OCI-LY7 (cell line): ENCODE measurements at regions not wholly inside any gene's neighbourhood (a gene's known extent, or its start where the extent isn't known, plus 50 kb on each side); places are given as distances from the start of the nearest gene placed in this dataset.

Experiments
- CTCF ChIP-seq: fragments of 200-600 bp; sonication (generic); conservative IDR thresholded peaks from 2 replicates; pipeline ENCODE4 v1.5.1; 2014; ENCODE audit warnings: mild to moderate bottlenecking, antibody characterized with exemption, low read length, moderate library complexity, mixed read lengths
- EZH2phosphoT487 ChIP-seq: fragments of 200-600 bp; sonication (generic); IDR thresholded peaks from 2 replicates; pipeline ENCODE4 v1.6.1; 2018; ENCODE audit warnings: low read depth, borderline replicate concordance, mild to moderate bottlenecking, mixed run types, antibody characterized with exemption, low read length, moderate library complexity, mixed read lengths

DNA sequence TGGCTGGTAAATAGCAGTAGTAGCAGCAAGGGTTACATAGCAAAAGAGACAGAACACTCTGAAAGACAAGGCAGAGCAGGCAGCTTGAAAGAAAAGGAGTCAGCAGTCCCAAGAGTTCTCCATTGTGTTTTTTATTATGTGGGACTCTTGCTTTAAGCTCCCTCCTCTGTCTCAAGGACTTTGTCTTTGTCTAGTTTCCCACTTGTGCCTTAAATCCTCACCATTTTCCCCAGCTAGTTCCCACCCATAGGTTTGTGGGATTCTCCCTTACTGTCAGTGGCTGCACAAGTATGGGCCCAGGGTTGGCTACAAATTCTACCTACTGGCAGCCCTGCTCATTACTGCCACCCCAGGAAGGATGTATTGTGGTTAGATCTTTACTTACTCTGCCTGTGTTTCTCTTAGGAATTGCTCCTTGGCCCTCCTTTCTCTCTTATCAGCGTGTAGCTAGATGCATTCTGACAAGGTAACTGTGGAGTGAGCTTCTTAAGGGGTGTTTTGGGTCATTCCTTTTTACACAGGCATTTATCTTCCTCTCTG lies 413.4 kb upstream of the PCDH9 start:
- TF ChIP-seq CTCF = 0 out of 2 replicates have a peak, but pooled peaks have one; percentile 25
- no peak for TF ChIP-seq EZH2phosphoT487
